ENCODE measurements at regions not wholly inside any gene's neighbourhood (a gene's known extent, or its start where the extent isn't known, plus 50 kb on each side); places are given as distances from the start of the nearest gene placed in this dataset.

- TF ChIP-seq CTCF (IDR thresholded peaks at IDR 0.05): no peak
- no peak for TF ChIP-seq POLR2A (IDR thresholded peaks at IDR 0.05)
These were observed 702.4 kb upstream of the RAB6C start for GRCh38 chr2:129276978-129277584.
